ENCODE measurements at regions not wholly inside any gene's neighbourhood (a gene's known extent, or its start where the extent isn't known, plus 50 kb on each side); places are given as distances from the start of the nearest gene placed in this dataset.
"Not testable (repeated sequence)": the region's sequence is repeated elsewhere in the genome, so short reads cannot be mapped to it uniquely, and the experiment has no call there.

GRCh38 chrX:140138492-140138891 is 173.2 kb upstream of the CXorf66 start:
- not testable (repeated sequence) for TF ChIP-seq CTCF (IDR thresholded peaks at IDR 0.05; ENCODE audit: low read depth, low read length, missing input control); TAF1 (conservative IDR thresholded peaks at IDR 0.05); NR2F2 (IDR thresholded peaks at IDR 0.05); SP1 (IDR thresholded peaks at IDR 0.05); FOXA2 (IDR thresholded peaks at IDR 0.05); ATF3 (IDR thresholded peaks at IDR 0.05); RAD21 (IDR thresholded peaks at IDR 0.05)
- TF ChIP-seq, protein P1, sequence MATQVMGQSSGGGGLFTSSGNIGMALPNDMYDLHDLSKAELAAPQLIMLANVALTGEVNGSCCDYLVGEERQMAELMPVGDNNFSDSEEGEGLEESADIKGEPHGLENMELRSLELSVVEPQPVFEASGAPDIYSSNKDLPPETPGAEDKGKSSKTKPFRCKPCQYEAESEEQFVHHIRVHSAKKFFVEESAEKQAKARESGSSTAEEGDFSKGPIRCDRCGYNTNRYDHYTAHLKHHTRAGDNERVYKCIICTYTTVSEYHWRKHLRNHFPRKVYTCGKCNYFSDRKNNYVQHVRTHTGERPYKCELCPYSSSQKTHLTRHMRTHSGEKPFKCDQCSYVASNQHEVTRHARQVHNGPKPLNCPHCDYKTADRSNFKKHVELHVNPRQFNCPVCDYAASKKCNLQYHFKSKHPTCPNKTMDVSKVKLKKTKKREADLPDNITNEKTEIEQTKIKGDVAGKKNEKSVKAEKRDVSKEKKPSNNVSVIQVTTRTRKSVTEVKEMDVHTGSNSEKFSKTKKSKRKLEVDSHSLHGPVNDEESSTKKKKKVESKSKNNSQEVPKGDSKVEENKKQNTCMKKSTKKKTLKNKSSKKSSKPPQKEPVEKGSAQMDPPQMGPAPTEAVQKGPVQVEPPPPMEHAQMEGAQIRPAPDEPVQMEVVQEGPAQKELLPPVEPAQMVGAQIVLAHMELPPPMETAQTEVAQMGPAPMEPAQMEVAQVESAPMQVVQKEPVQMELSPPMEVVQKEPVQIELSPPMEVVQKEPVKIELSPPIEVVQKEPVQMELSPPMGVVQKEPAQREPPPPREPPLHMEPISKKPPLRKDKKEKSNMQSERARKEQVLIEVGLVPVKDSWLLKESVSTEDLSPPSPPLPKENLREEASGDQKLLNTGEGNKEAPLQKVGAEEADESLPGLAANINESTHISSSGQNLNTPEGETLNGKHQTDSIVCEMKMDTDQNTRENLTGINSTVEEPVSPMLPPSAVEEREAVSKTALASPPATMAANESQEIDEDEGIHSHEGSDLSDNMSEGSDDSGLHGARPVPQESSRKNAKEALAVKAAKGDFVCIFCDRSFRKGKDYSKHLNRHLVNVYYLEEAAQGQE (IDR thresholded peaks at IDR 0.05): not testable (repeated sequence)
- TF ChIP-seq, protein P2, sequence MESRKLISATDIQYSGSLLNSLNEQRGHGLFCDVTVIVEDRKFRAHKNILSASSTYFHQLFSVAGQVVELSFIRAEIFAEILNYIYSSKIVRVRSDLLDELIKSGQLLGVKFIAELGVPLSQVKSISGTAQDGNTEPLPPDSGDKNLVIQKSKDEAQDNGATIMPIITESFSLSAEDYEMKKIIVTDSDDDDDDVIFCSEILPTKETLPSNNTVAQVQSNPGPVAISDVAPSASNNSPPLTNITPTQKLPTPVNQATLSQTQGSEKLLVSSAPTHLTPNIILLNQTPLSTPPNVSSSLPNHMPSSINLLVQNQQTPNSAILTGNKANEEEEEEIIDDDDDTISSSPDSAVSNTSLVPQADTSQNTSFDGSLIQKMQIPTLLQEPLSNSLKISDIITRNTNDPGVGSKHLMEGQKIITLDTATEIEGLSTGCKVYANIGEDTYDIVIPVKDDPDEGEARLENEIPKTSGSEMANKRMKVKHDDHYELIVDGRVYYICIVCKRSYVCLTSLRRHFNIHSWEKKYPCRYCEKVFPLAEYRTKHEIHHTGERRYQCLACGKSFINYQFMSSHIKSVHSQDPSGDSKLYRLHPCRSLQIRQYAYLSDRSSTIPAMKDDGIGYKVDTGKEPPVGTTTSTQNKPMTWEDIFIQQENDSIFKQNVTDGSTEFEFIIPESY (IDR thresholded peaks at IDR 0.05): not testable (repeated sequence)
